ENCODE measurements at regions not wholly inside any gene's neighbourhood (a gene's known extent, or its start where the extent isn't known, plus 50 kb on each side); places are given as distances from the start of the nearest gene placed in this dataset.
A peak's percentile ranks its signal among the peaks of the same experiment; 100 is the strongest.

DNA sequence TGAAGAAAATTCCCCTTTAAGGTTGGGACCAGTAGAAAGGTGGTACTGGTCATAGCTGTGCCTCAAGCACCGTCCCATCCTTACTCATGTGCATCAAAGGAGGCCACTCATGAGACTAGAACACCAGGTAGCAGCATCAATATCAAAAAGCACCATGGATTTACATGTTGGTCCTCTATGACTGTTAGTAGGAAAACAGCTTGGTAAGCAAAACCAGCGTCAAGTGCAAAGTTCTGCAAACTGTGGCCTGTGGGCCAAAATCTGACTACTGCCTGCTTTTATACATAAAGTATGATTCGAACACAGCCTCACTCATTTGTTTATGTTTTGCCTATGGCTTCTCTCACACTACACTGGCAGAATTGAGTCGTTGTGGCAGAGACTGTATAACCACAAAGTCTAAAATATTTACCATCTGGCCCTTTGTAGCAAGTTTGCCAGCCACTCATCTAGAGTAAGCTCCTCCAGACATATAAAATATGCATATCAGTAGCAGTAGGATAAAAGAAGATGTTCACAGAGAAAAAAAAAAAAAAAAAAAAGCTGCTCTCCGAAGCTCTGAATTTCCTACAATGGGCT lies 119.7 kb upstream of the CTNNA2 start:
- Histone ChIP-seq H3K79me2 (ENCODE audit: insufficient read depth, low read length) (no peaks in the 10 kb centered on the region), H2AFZ (ENCODE audit: low read length) (no peak overlapping the region), H3K4me3 (replicated peaks in 1 of 3; ENCODE audit: insufficient read depth in 1 of 3, low read depth in 2 of 3, low read length in 3 of 3) (peak overlapping the region in 2 of 3 experiments; percentile 29 to 31; a peak in 2 of 6 replicates), H3K36me3 (replicated peaks in 1 of 2; ENCODE audit: control insufficient read depth in 1 of 2, insufficient read depth in 2 of 2, low read length in 2 of 2) (no peaks in the 10 kb centered on the region), H3K9ac (ENCODE audit: insufficient read depth, low read depth, low read length) (no peak overlapping the region; the same call in 1 of the 2 replicates), H3K9me3 (ENCODE audit: low read length) (no peaks in the 10 kb centered on the region), H3K27me3 (ENCODE audit: control insufficient read depth in 1 of 2, insufficient read depth in 2 of 2, low read length in 2 of 2) (no peaks in the 10 kb centered on the region), H3K4me2 (ENCODE audit: low read depth, low read length) (peak overlapping the region; percentile 67), H3K4me1 (ENCODE audit: insufficient read depth, low read length) (peaks cover 22% of the 10 kb centered on the region), H3K27ac (ENCODE audit: extremely low read length, insufficient read depth, low read length) (peak overlapping the region; percentile 59), H4K20me1 (ENCODE audit: insufficient read depth, low read length) (no peaks in the 10 kb centered on the region)
- TF ChIP-seq MAFK (conservative IDR thresholded peaks at IDR 0.05 in 1 of 2, IDR thresholded peaks at IDR 0.05 in 1 of 2; ENCODE audit: low read length in 2 of 2) = peak; percentile 81 to 82
- TF ChIP-seq BCL6 (CRISPR knock-in tag; IDR thresholded peaks at IDR 0.05) = no peak
- TF ChIP-seq MAFF (IDR thresholded peaks at IDR 0.05; ENCODE audit: low read depth, low read length) = peak; percentile 80
- no peak for TF ChIP-seq ZNF749 (CRISPR knock-in tag; IDR thresholded peaks at IDR 0.05; ENCODE audit: borderline replicate concordance)
- TF ChIP-seq ZNF292 (CRISPR knock-in tag; IDR thresholded peaks at IDR 0.05; ENCODE audit: borderline replicate concordance, low read depth) = no peak
- no peak for TF ChIP-seq SP5 (CRISPR knock-in tag; IDR thresholded peaks at IDR 0.05; ENCODE audit: borderline replicate concordance, low read depth)
- no peak for TF ChIP-seq GTF3A (CRISPR knock-in tag; conservative IDR thresholded peaks at IDR 0.05)
- no peak for TF ChIP-seq ZBTB38 (CRISPR knock-in tag; IDR thresholded peaks at IDR 0.05)
- TF ChIP-seq HINFP (CRISPR knock-in tag; IDR thresholded peaks at IDR 0.05; ENCODE audit: low read depth) = 0 out of 2 replicates have a peak, but pooled peaks have one; percentile 14
- TF ChIP-seq ZFP36L1 (CRISPR knock-in tag; IDR thresholded peaks at IDR 0.05) = 0 out of 2 replicates have a peak, but pooled peaks have one; percentile 2
- FAIRE-seq = no peak
- BruUV-seq (replicated peaks) = TSS peak; percentile 84
- CTCF ChIA-PET (ENCODE audit: low intra/inter-chr PET ratio, low total read pairs) = no interaction called here
- WGBS (ENCODE audit: low lambda C conversion rate) = 17% methylated on average over 5 of the region's 5 CpGs
- peak; percentile 5; the same call in 2 of the 3 replicates for ATAC-seq
- POLR2A ChIA-PET = interaction anchor here (0.6 kb wide), 2 partner anchors 14 to 101 kb away, joined by 4 read pairs; no protein-coding TSS in a partner anchor
- DNase-seq (ENCODE audit: low spot score) = peak; percentile 4
- in situ Hi-C loops (cut with HindIII; ENCODE audit: extremely low pct_ligation_motif_present, low pct_unique_long_range_greater_than_20kb) (no loop called here), intact Hi-C loops (cut with micrococcal nuclease; ENCODE audit: unreplicated experiment) (no loop called here)
